ENCODE measurements at regions not wholly inside any gene's neighbourhood (a gene's known extent, or its start where the extent isn't known, plus 50 kb on each side); places are given as distances from the start of the nearest gene placed in this dataset.

- TF ChIP-seq, protein P1, sequence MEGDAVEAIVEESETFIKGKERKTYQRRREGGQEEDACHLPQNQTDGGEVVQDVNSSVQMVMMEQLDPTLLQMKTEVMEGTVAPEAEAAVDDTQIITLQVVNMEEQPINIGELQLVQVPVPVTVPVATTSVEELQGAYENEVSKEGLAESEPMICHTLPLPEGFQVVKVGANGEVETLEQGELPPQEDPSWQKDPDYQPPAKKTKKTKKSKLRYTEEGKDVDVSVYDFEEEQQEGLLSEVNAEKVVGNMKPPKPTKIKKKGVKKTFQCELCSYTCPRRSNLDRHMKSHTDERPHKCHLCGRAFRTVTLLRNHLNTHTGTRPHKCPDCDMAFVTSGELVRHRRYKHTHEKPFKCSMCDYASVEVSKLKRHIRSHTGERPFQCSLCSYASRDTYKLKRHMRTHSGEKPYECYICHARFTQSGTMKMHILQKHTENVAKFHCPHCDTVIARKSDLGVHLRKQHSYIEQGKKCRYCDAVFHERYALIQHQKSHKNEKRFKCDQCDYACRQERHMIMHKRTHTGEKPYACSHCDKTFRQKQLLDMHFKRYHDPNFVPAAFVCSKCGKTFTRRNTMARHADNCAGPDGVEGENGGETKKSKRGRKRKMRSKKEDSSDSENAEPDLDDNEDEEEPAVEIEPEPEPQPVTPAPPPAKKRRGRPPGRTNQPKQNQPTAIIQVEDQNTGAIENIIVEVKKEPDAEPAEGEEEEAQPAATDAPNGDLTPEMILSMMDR (IDR thresholded peaks at IDR 0.05), result no peak
- TF ChIP-seq POLR2A (IDR thresholded peaks at IDR 0.05), result no peak
Measured at GRCh38 chr10:108601851-108602250, 1321.5 kb downstream of the XPNPEP1 start.

Data from testis (tissue), 2 donors.